GM12874 (cell line): ENCODE measurements at regions not wholly inside any gene's neighbourhood (a gene's known extent, or its start where the extent isn't known, plus 50 kb on each side); places are given as distances from the start of the nearest gene placed in this dataset.

Experiments
- TF ChIP-seq, protein P1 (sequence below): IDR thresholded peaks from 2 replicates; pipeline ENCODE4 v1.5.1; 2011; ENCODE audit warnings: low read depth, mild to moderate bottlenecking, control low read depth, low read length, moderate library complexity; ENCODE audit not compliant: insufficient read depth

DNA sequence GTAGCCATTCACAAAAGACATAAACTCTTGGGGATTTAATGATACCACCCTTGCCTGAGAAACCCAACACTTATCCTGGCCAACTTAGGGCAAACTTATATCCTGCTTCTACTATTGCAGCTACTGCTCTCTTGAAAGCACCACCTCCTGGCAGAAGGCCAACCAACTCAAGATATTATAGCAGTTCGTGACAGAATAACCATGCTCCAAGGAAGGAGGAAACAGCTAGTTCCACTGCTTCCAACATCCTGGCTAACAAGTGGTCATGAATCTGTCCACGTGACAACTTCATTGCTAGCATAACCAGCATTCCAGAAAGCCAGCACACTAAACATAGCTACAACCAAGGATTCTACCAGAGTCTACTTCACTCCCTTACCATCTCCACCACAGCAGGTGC lies 1037.5 kb downstream of the TBL1XR1 start:
- TF ChIP-seq, protein P1, sequence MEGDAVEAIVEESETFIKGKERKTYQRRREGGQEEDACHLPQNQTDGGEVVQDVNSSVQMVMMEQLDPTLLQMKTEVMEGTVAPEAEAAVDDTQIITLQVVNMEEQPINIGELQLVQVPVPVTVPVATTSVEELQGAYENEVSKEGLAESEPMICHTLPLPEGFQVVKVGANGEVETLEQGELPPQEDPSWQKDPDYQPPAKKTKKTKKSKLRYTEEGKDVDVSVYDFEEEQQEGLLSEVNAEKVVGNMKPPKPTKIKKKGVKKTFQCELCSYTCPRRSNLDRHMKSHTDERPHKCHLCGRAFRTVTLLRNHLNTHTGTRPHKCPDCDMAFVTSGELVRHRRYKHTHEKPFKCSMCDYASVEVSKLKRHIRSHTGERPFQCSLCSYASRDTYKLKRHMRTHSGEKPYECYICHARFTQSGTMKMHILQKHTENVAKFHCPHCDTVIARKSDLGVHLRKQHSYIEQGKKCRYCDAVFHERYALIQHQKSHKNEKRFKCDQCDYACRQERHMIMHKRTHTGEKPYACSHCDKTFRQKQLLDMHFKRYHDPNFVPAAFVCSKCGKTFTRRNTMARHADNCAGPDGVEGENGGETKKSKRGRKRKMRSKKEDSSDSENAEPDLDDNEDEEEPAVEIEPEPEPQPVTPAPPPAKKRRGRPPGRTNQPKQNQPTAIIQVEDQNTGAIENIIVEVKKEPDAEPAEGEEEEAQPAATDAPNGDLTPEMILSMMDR: no peak

DNA sequence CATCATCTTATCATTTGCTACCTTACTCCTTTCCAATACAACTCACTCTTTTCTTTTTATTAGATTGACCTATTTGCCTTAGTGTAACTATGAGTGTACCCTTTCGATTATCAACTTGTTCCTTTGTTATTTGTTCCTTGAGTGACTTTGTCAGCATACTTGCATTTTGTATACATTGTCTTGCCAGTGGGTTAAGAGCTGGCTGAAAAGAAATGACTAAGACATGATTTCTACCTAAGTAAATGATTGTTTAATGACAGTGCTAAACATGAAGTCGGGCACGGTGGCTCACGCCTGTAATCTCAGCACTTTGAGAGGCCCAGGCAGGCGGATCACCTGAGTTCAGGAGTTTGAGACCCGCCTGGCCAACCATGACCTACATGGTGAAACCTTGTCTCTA lies 1042.3 kb downstream of the TBL1XR1 start:
- TF ChIP-seq, protein P1: no peak

DNA sequence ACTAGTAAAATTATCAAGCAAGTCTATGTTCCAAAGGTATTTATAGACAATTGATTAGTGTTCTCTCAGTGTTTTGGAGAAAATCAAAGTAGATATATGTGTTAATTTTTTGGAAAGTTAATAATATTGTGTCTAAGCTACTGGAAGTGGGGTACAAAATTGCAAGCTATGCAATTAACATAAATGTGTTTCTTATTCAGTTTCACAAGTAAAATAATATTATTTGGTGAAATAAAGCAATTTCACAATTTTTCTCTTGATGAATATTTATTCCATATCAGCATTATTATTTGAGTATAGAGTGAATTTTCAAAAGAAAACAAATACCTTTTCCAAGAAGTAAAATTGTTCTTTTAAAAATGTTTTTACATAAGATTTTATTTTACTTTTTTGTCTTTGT lies 1047.7 kb downstream of the TBL1XR1 start:
- TF ChIP-seq, protein P1: no peak

DNA sequence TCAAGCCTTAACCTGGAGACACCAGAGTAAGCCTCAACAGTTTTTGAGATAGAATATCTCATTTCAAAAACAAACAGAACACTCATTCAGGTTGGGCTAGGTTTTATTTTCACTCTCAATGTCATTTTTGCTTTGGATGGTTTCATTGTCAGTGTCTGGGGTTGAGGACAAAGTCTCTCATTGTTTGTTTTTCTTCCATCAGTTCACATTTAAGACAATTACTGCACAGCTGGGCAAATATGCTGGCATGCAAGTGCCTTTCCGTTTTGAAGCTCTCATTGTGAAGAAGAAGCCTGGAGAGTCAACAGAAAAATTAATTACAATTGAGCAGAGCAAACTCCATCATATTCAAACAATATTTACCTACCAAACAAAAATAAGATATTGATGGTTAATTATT lies 1050.0 kb downstream of the TBL1XR1 start:
- TF ChIP-seq, protein P1: no peak

DNA sequence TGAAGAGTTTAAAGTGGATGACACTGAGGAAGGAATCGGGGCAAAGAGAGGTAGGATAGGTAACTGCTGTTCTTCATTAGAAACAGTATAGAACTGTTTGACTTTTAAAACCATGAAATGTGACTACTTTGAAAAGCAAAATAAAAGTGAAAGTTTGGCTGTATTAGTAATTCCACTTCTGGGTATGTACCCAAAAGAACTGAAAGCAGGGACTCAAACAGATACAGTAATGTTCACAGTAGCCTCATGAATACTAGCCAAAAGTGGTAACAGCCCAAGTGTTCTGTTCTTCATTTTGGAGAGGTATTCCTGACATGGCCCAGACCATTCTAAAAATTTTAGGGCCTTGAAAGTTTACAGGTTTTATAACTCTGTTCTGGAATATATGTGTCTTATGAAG lies 1055.4 kb downstream of the TBL1XR1 start:
- TF ChIP-seq, protein P1: no peak

DNA sequence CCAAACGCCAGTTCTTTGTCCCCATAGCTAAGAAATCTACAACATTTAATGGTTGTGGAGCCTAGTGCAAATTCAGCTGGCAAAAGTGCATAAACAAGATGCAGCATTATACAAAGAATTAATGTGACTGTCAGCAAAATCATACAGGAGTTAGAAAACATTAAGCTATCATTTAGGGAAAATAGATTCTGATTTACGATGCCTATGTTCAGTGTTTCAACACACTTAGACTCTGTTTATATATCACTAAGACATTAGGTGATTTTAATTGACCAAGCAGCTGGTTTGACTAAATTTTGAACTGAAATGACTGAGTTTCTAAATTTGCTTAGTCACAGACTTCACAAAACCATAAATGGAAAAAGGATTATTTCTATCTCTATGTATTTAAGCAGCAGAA lies 1076.8 kb downstream of the TBL1XR1 start:
- TF ChIP-seq, protein P1: no peak

DNA sequence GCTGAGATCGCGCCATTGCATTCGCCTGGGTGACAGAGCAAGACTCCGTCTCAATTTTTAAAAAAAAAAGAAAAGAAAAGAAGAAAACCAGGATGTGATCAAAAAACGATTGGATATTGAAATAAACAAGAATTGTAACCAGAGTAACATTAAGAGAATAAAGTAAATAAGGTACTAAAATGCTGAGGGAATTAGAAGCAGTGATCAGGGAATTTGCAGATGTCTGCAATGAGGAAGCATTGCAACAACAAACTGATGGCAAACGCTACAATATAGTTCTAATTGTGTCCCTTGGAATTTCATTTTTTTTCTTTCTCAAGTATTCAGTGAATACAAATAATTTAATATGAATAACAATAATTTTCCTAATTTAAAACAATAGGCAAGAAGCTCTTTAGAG lies 1077.5 kb downstream of the TBL1XR1 start:
- TF ChIP-seq, protein P1: no peak

DNA sequence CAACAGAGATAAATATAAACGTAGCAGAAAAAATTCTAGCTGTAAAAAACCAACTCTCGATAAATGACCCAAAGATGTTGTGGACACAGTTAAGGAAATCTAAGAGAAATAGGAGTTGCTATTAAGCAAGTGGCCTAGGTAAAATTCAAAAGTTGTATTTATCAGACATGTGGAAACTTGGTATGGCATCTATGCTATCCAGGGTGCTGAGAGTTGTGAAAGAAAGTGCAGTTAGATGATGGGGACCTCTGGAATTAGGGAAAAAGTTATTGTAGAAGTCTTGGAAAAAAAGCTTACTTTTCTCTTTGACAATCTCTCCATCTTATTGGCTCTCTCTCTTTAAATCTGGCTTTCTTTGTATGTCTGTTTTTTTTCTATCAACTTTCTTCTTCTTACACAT lies 1090.9 kb downstream of the TBL1XR1 start:
- TF ChIP-seq, protein P1: no peak
